Ovary (tissue), 3 donors: ENCODE measurements at regions not wholly inside any gene's neighbourhood (a gene's known extent, or its start where the extent isn't known, plus 50 kb on each side); places are given as distances from the start of the nearest gene placed in this dataset.

Experiments
- POLR2A ChIP-seq: fragments of 450-650 bp; IDR thresholded peaks from one replicate; pipeline ENCODE4 v1.6.1; 2017; ENCODE audit warnings: antibody characterized with exemption, mild to moderate bottlenecking, moderate library complexity
- TF ChIP-seq, protein P1 (sequence below), 3 donors: fragments of 450-650 bp in 2 of 3; fragments of 200-600 bp in 1 of 3; IDR thresholded peaks; one replicate each; pipeline versions ENCODE4 v1.5.1 to v1.8.0; 2016 to 2022; ENCODE audit warnings: antibody characterized with exemption in 3 of 3, mild to moderate bottlenecking in 1 of 3
- donor health status: DM: no; HTN: no; CAD: no.

DNA sequence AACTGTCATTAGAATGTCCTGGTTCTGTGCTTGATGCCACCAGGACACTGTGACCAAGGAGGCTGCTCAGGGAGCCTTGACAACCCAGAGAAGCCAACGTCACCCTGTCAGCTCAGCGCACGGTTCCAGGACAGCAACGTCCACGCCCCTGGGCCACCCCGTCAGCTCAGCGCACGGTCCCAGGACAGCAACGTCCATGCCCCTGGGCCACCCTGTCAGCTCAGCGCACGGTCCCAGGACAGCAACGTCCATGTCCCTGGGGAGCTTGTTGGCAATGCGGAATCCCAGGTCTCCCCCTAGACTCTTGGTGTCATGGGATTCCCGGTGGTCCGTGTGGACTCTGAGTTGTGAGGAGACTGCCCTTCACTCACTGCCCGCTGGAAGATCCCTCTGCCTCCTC is 51.0 kb upstream of the GALR1 start:
- TF ChIP-seq, protein P1, sequence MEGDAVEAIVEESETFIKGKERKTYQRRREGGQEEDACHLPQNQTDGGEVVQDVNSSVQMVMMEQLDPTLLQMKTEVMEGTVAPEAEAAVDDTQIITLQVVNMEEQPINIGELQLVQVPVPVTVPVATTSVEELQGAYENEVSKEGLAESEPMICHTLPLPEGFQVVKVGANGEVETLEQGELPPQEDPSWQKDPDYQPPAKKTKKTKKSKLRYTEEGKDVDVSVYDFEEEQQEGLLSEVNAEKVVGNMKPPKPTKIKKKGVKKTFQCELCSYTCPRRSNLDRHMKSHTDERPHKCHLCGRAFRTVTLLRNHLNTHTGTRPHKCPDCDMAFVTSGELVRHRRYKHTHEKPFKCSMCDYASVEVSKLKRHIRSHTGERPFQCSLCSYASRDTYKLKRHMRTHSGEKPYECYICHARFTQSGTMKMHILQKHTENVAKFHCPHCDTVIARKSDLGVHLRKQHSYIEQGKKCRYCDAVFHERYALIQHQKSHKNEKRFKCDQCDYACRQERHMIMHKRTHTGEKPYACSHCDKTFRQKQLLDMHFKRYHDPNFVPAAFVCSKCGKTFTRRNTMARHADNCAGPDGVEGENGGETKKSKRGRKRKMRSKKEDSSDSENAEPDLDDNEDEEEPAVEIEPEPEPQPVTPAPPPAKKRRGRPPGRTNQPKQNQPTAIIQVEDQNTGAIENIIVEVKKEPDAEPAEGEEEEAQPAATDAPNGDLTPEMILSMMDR (IDR thresholded peaks at IDR 0.05): no peak
- no peak for TF ChIP-seq POLR2A
